Kidney (tissue), 13 donors: ENCODE measurements at regions not wholly inside any gene's neighbourhood (a gene's known extent, or its start where the extent isn't known, plus 50 kb on each side); places are given as distances from the start of the nearest gene placed in this dataset.

Experiments
- DNase-seq, 5 donors: peaks; one replicate each; pipeline ENCODE4 v3.0.0-alpha.2; 2013 to 2020
- FAIRE-seq: peaks from 2 replicates; lab custom pipeline; 2012; peaks lifted over from hg19 to GRCh38; lab: Jason Lieb, UNC
- H3K27ac ChIP-seq, 2 donors: one replicate each; pipeline ENCODE4 v1.7.0; 2013; ENCODE audit warnings: low read depth in 2 of 2, low read length in 2 of 2, inconsistent platforms in 1 of 2
- H3K27me3 ChIP-seq: one replicate; pipeline ENCODE4 v1.7.1; 2013; ENCODE audit warnings: low read length, inconsistent platforms; ENCODE audit not compliant: control insufficient read depth, insufficient read depth
- H3K36me3 ChIP-seq, 3 donors: one replicate each; pipeline versions ENCODE4 v1.7.0 to v1.7.1; 2013; ENCODE audit warnings: low read length in 3 of 3, control low read depth in 1 of 3, inconsistent platforms in 1 of 3; ENCODE audit not compliant: insufficient read depth in 3 of 3, control insufficient read depth in 2 of 3
- H3K4me1 ChIP-seq, 3 donors: one replicate each; pipeline versions ENCODE4 v1.7.0 to v1.7.1; 2013; ENCODE audit warnings: low read length in 3 of 3, inconsistent platforms in 1 of 3, low read depth in 1 of 3; ENCODE audit not compliant: control insufficient read depth in 2 of 3, insufficient read depth in 2 of 3
- H3K4me3 ChIP-seq, 3 donors: one replicate each; pipeline versions ENCODE4 v1.7.0 to v1.8.1; 2013; ENCODE audit warnings: low read length in 3 of 3, control low read depth in 1 of 3, inconsistent platforms in 1 of 3
- H3K9ac ChIP-seq, 3 donors: one replicate each; pipeline versions ENCODE4 v1.7.0 to v1.7.1; 2013; ENCODE audit warnings: low read length in 3 of 3, control low read depth in 1 of 3, inconsistent platforms in 1 of 3
- H3K9me3 ChIP-seq, 3 donors: one replicate each; pipeline versions ENCODE4 v1.7.0 to v1.7.1; 2013; ENCODE audit warnings: low read length in 3 of 3, control low read depth in 1 of 3, inconsistent platforms in 1 of 3; ENCODE audit not compliant: control insufficient read depth in 2 of 3, insufficient read depth in 1 of 3
- CTCF ChIP-seq: IDR thresholded peaks from 3 replicates; pipeline ENCODE4 v1.5.1; 2012; ENCODE audit warnings: mild to moderate bottlenecking, moderate library complexity, borderline replicate concordance; ENCODE audit not compliant: insufficient read depth; ENCODE audit errors: extremely low read depth
- intact Hi-C: fragments of 100-400 bp; cut with DNase I; formaldehyde crosslinking; loops from one replicate; pipeline ENCODE4 v1.11.1; 2022
- donor health status: control.
- donor health status: control.
- donor health status: control.
- donor health status: control.
- donor health status: control.
- donor health status: DM: yes; HTN: yes; CAD: no.
- donor health status: Normal renal cell carcinoma (clear cell type).

- FAIRE-seq, result no peak
- H3K4me1 ChIP-seq, result peaks cover 0 to 16% (median 10%) of the 10 kb centered on the region in 3 donors
- no peak overlapping the region for H3K4me3 ChIP-seq
- no peak overlapping the region for H3K27ac ChIP-seq
- H3K9ac ChIP-seq, result no peak overlapping the region
- H3K36me3 ChIP-seq, result no peaks in the 10 kb centered on the region
- no peaks in the 10 kb centered on the region for H3K9me3 ChIP-seq
- intact Hi-C loops, result no loop called here
- no peaks in the 10 kb centered on the region for H3K27me3 ChIP-seq
- TF ChIP-seq CTCF, result no peak
- DNase-seq, result no peak
Observed at GRCh38 chr10:78744056-78744455, 324.7 kb upstream of the ZMIZ1 start.

- no peak overlapping the region for H3K9ac ChIP-seq
- no peak overlapping the region for H3K4me3 ChIP-seq
- H3K27ac ChIP-seq, result peak overlapping the region; percentile 27 to 32
- no peaks in the 10 kb centered on the region for H3K9me3 ChIP-seq
- no peaks in the 10 kb centered on the region for H3K27me3 ChIP-seq
- H3K4me1 ChIP-seq, result peaks cover 0 to 16% (median 10%) of the 10 kb centered on the region in 3 donors
- no peak for TF ChIP-seq CTCF
- DNase-seq, result peak in 1 of 5 donors; percentile 53
- H3K36me3 ChIP-seq, result no peaks in the 10 kb centered on the region
- FAIRE-seq, result no peak
- intact Hi-C loops, result no loop called here
Observed at GRCh38 chr10:78744491-78745090, 324.2 kb upstream of the ZMIZ1 start.

GRCh38 chr10:78745441-78745840 is 323.3 kb upstream of the ZMIZ1 start:
- intact Hi-C loops, result no loop called here
- Histone ChIP-seq H3K27ac (no peak overlapping the region), H3K36me3 (no peaks in the 10 kb centered on the region), H3K4me3 (no peak overlapping the region), H3K9me3 (no peaks in the 10 kb centered on the region), H3K27me3 (no peaks in the 10 kb centered on the region), H3K9ac (no peak overlapping the region), H3K4me1 (peaks cover 0 to 16% (median 10%) of the 10 kb centered on the region in 3 donors)
- no peak for TF ChIP-seq CTCF
- DNase-seq (no peak), FAIRE-seq (no peak)
